Skeletal muscle cell (primary cell): ENCODE measurements at regions not wholly inside any gene's neighbourhood (a gene's known extent, or its start where the extent isn't known, plus 50 kb on each side); places are given as distances from the start of the nearest gene placed in this dataset.

Experiments used
- DNase-seq: peaks from one replicate; pipeline ENCODE4 v3.0.0-alpha.2; 2010; ENCODE audit warnings: low read depth
- H3K4me3 ChIP-seq: 2 replicates; pipeline ENCODE4 v1.5.1; 2011; ENCODE audit warnings: low read depth, mild to moderate bottlenecking, control low read depth, low read length, moderate library complexity

DNA sequence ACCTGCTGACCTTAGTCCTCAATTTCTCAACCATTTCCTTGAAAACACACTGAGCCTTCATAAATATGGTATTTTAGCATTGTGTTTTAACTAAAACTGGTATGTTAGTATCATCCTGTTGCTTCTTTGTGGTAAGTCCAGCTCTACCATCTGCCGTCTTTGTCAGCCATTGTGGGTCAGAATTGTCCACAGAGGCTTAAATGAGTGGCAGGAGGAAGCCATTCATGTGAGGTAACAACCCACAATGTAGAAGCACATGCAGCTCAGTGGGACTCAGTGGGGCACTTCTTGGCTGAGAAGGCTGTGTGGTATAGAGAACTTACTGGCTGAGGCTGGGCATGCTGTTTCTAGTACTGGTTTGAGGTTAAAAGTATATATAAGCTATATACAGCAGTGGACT lies 149.2 kb upstream of the NR3C1 start:
- DNase-seq = no peak
- no peak overlapping the region for H3K4me3 ChIP-seq

DNA sequence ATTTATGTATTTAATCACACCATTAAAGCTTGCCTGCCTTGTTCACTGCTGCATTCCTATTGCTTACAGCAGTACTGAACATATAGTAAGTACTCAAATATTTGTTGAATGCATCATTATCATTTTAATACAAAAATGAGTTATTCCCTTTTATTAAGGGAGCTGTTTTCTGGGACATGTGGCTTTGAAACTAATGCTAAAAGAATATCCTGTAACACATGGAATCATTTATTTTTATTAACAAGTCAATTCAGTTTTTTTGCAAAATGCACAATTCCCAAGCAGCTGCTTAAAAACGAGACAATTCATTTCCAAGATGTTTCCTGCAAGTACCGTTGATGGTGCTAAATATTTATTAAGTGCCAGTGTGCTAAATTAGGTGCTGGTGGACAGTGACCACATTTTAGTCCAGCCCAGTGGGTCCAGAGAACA lies 148.3 kb upstream of the NR3C1 start:
- no peak for DNase-seq
- H3K4me3 ChIP-seq = no peak overlapping the region

DNA sequence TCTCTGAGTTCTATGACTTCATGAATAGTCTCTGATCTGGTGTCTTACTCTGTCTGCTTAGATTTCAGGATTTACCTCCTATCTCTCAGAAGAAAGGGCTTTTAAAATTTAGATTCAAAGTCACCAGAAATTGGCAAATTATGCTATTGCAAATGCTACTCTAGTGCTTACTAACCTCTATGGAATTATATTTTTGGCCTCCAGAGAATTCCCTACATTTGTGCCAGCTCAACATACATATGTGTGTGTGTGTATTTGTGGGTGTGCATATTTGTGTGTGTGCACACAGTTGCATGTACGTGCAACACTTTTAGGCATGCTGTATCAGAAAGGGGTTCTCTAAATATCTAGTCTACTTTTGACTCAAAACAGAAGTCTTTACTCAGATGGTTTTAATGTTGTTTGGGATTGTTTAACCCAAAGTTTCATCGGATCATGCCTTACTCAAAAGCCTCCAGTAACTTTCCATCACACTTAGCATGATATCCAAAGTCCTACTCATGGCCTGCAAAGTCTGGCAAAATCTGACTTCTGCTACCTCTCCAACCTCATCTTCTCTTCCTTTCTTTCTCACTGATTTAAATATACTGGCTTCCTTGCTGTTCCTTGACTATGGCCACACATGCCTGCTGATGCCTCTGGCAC lies 147.6 kb upstream of the NR3C1 start:
- H3K4me3 ChIP-seq = no peak overlapping the region
- no peak for DNase-seq

DNA sequence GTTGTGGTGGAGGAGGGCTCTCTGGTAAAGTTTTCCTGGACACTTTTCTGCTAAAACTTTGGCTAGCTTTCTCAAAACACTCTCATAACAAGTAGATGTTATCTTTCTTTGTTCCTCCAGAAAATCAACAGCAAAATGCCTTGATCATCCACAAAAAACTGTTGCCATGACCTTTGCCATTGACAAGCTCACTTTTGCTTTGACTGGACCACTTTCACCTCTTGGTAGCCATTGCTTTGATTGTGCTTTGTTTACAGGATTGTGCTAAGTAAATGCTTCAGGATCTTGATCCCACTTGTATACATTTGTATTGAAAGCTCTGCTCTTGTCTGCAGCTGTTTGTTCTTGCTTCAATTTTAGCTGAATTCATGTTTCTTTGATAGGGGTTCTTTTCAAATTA lies 143.9 kb upstream of the NR3C1 start:
- DNase-seq = no peak
- H3K4me3 ChIP-seq = no peak overlapping the region

DNA sequence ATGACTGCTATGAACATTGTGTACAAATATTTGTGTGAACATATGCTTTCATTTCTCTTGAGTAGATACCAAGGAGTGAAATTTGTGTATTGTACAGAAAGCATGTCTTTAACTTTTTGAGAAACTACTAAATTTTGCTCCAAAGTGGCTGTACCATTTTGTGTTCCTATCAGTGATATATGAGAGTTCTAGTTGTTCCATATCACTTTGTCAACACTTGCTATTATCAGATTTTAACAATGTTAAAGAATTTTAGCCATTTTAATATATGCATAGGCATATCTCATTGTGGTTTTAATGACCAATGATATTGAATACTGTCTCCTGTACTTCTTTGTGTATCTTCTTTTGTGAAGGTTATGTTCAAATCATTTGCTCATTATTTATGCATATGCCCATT lies 142.9 kb upstream of the NR3C1 start:
- DNase-seq = no peak
- H3K4me3 ChIP-seq = no peak overlapping the region

DNA sequence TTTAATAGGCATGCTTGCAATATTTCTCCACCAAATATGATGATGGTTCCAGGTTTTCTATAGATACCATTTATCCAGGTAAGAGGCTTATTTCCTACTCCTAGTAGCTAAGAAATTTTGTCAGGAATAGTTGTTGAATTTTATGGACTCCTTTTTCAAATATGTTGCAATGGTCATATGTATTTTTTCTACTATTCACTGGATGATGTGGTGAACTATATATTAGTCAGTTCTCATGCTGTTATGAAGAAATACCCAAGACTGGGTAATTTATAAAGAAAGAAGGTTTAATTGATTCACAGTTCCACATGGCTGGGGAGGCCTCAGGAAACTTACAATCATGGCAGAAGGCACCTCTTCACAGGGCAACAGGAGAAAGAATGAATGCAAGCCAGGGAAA lies 141.1 kb upstream of the NR3C1 start:
- no peak for DNase-seq
- H3K4me3 ChIP-seq = no peak overlapping the region

DNA sequence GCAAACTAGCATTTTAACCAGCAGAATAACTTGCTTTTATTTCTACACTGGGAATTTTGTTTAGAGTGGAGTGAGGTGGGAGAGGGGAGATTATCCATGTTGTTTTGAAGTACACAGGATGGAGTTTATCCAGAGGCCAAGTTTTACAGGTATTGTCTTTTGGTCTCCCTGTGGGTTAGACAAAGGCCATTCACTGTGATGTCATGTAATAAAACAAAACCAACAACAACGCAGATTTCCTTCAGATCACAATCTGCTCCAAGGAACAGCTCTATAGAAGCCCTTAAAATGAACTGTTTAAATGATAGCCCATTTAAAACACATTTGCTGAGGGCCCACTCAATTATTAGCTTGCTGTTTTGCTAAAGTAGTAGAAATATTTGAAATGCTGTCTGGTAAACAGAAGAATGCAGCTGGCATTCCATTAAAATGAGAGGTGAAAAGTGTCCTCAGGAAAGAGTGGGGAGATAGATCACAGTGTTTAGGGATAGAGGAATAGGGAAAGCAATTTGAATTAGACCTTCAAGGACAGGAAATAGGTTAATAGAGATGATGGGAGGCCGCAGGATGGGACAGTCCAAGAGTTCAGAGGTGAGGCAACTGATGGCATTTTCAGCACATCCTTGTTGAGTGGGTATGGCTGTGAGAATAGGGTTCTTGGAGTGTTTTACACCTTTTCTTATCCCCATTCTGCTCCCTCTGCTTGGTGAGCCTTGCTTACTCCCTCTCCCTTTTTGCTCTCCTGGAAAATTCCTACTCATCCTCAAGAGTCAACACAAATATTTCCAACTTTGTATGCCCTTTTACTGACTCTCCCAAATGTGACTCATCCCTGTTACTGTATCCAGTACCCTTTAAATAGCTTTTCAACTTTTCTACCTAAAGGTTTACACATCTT lies 140.1 kb upstream of the NR3C1 start:
- no peak overlapping the region for H3K4me3 ChIP-seq
- DNase-seq = no peak

DNA sequence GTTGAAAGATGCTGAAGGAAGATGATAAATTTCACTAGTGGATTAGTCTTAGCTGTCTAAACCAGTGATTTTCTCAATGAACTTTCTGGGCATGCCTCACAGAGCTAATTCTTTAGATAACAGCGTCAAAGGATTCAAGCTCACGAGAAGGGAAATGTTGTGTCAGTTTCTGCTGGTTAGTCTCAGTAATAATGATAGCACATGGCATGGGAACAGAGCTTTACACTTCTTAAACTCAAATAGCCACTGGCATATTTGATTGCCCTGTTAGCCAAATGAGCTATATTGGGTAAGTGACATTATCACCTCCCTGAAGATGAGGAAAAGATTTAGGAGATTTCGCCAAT lies 139.3 kb upstream of the NR3C1 start:
- no peak overlapping the region for H3K4me3 ChIP-seq
- DNase-seq = no peak

DNA sequence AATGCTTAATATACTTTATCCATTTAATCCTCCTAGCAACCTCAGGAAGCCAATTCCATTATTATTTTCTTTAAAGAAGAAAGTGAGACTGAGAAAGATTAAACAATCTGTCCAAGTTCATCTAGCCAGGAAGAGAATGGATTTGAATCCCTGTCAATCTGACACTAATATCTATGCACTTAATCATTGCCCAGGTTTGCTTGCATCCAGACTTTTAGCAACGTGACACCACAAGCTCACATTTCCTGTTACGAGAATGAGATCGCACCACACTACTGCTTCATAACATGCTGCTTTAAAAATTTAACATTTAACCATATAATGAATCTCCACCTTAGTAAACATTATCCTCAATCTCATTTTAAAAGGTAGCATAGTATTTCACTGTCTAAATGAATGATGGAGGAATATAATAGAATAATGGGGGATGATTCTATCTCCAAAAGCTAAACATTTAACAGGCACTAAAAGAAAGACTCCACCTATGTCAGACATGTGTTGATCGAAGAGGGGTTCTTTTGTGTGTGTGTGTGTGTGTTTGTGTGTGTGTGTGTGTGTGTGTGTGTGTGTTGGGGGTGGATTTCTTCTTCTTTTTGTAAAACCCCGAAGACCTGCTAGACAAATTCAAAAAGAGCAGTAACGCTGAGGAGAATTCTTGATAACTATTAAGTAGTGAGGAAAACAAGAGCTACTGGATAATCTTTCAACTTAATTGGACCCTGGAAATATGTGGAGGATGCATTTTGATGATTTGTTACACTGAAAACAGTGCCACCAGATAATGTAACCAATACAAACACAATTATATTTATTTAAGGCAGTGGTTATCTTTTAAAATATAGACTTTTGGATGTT lies 138.7 kb upstream of the NR3C1 start:
- no peak overlapping the region for H3K4me3 ChIP-seq

DNA sequence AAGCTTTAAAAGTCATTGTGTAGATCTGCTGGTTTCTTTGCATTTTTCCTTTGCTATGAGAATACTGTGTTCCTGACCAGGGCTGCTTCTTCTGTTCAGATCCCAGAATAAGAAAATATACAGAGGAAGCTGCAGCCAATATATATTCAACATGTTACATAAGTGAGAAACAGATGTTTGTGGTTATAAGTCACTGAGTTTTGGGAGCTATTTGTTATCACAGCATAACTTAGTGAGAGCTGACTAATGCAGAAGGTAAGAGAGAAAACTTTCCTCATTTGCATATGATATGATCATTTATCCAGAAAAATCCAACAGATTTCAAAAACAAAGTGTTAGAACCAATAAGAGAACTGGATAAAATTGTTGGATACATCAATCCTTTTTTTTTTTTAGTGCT lies 136.3 kb upstream of the NR3C1 start:
- H3K4me3 ChIP-seq = no peak overlapping the region
- DNase-seq = no peak

More for the DNA sequence above, 138.7 kb upstream of the NR3C1 start:
- DNase-seq = no peak

DNA sequence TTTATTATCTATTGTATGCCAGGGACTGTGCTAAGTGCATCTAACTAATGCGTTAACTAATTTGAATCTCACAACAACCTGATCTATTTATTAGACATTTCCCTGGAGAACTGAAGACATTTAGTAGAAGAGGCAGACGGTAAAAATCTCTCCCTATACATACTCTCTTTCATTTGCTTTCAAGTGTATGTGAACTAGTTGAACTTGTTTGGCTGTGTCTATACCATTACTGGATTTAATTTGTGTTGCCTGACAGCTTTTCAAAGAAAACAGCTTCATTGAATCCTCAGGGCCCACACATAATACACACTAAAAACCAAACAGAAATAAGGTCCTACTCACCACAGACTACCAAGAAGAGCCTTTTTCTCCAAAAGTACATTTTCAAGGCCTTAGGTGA lies 133.6 kb upstream of the NR3C1 start:
- H3K4me3 ChIP-seq = no peak overlapping the region
- DNase-seq = no peak

DNA sequence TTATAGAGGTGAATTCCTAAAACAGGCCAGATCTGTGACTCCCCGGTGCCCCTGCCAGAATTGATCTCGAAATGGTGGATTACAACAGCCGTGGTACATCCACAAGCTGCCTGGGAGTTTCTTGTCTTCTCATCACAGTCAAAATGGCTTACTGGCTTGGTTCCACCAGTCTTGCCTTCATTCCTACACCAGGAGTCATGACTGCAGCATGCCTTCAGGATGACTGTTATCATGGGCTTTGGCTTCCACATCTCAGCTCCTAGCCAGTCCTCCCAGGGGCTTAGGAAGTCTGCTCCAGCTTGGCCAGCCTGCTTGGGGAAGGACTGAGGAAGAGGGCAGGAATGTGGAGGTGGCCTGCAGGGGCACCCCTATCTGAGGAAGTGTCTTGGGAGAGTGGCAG lies 132.9 kb upstream of the NR3C1 start:
- H3K4me3 ChIP-seq = no peak overlapping the region
- DNase-seq = peak; percentile 95

DNA sequence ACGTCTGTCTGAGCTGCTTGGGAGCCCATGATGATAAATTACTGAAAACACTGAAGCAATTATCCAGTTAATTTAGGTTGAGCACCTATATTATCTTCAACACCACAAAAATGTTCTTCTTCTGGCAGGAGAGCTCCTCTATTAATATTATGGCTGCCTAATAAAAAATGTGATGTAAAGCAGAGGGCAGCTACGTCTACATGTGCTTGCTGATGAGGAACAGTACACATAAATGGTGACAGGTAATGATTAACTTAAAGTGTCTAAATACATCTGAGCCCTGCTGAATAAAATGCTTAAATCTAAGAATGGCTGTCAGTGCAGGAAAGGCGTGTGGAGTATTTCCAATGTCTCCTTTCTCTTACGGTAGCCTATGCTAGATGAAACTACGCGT lies 131.3 kb upstream of the NR3C1 start:
- no peak overlapping the region for H3K4me3 ChIP-seq
- no peak for DNase-seq

DNA sequence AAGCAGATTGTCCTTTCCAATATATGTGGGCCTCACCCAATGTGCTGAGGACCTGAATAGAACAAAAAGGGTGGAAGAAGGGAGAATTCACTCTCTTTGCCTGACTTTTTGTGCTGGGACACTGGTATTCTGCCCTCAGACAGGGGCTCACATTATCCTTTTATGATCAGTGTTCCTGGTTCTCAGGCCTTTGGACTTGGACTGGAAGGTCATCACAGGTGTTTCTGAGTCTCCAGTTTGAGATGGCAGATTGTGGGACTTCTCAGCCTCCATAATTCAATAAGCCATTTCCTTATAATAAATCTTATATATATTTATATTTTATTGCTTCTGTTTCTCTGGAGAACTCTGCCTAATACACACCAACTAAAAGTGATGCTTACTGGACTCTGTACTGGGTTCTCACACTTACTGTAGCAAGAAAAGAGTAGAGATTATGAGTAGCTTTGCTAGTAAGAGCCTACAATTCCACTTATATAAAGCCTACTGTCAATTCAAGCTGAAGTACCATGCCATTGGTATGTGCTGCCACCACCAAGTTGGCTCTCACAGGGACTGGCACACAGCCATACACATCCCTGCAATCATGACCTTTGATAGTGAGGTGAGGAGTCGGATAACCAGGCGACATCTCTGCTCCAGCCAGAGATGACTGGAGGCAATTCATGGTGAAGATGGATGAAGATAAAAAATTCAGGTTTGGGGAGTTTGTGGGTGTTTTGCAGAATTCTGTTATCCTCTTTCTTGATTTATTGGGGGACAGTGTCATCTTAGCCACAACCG lies 130.7 kb upstream of the NR3C1 start:
- H3K4me3 ChIP-seq = no peak overlapping the region
- DNase-seq = no peak

DNA sequence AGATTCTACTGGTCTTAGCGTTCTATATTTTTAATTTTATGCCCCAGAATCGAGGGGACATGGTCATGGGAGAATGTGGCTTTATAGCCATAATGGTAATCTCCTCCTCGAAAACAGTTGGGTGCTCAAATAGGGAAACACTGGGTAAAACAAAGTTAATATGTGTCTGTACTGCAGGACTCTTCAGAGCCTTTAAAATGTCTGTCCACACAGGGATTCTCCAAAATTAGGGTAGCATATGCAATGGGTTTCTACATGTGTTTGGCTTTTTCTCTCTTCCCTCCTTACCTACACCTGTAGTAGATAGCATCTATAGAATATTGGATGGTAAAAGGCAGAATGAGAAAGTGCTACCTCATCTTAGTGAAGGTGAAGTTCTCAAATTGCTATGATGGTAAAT lies 130.0 kb upstream of the NR3C1 start:
- H3K4me3 ChIP-seq = no peak overlapping the region
- no peak for DNase-seq

DNA sequence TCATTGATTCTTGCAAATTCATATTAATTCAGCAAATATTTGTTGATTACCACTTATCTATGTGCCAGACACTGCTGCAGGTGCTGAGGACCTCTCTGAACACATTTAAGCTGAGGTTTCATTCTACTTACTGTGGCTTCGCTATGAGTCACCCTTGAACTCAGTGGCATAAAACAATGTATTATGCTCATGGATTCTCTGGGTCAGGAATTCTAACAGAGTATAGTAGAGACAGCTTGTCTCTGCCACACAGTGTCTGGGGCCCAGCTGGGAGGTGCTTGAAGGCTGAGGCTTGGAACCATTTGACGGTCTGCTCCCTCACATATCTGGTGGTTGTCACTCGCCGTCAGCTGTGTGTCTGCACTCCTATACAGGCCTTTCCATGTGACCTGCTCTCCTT lies 124.3 kb upstream of the NR3C1 start:
- DNase-seq = no peak
- H3K4me3 ChIP-seq = no peak overlapping the region

DNA sequence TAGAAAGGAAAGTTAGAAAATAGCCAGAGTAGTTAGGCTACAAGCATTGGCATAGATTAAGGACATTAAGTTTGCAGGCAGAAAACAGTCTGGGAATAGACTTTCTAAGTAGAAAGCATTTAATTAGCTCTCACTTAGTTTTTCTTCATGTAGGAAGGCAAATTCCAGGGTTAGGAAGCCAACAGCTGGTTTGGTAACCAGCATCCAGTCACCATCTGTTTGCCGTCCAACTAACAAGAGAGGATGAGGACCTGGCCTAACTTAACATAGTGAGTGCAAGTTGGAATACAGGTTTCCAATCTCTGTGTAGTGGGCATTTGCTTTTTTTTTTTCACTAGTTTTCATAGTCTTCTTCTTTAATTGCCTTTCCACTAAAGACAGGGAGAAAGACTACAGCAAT lies 121.7 kb upstream of the NR3C1 start:
- DNase-seq = no peak
- H3K4me3 ChIP-seq = no peak overlapping the region

DNA sequence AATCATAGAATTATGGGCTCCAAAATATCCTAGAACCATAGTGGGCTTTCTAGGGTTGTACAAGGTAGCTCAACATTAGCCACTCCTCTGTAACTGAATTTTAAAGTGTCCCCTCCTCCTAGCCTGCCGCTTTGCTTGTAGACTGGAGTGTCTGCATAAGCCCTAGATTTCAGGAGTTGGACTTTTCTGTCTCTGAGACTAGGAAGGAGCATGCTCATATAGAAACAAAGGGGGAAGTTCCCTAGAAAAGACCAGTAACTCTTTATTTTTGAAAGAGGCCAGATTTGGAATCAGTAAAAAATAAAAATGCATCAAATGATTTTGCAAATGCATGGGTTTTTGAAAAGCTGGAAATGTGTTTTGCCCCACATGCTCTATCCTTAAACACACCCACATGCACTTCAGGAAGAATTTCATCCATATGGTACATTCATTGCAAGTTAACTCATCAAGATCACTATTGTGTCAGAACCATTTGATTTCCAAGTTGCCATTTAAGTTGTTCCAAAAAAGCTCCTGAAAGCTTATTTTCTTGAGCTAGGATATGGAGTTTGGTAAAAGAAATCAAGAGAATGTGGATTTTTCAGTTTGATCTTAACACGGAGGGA lies 121.0 kb upstream of the NR3C1 start:
- no peak overlapping the region for H3K4me3 ChIP-seq
- no peak for DNase-seq

DNA sequence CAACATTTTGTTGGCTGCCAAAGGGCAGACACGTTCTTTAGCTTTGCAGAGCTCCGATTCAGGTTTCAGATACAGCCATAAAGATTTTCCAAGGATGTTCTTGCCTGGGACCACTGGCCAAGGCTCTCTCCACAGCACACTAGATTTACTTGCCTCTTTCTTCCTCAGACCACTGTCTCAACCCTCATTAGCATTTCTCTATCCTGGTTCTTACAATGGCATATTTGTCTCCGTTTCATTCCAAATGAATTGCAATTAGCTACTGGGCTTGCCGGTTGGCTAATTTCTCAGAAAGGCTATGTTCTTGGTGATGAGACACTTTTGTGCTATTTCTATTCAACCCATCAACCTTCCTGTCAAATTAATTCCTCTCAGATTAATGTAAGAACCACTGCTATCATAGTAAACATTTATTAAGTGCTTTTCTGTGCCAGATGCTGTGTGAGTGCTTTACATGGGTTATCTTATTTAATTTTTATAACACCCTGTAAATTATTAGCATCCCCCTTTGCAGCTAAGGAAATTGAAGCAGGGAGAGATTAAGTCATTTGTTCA lies 118.4 kb upstream of the NR3C1 start:
- no peak overlapping the region for H3K4me3 ChIP-seq
- no peak for DNase-seq
